Limb (tissue), 2 donors: ENCODE measurements at regions not wholly inside any gene's neighbourhood (a gene's known extent, or its start where the extent isn't known, plus 50 kb on each side); places are given as distances from the start of the nearest gene placed in this dataset.

Experiments used
- DNase-seq, 2 donors: peaks; one replicate each; pipeline ENCODE4 v3.0.0-alpha.2; 2016; ENCODE audit errors: extremely low spot score in 2 of 2

DNA sequence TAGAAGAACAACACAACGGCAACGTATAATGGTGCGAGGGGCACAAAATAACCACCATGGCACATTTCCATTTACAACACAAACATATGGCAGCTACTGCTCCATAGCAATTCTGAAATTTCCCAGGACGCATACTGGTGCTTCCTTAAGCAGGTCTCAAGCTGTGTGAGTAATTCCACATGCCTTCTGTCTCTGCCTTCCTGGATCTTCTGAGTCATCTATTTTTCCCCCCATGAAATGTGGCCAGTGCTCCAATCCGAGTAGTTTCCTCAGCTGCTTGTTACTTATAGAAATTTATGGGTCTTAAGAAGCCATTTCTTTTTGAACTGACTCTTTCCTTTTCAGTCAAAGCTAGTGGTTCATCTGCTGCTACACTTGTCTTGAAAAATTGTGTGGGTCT, 256.6 kb upstream of the KLF6 start:
- DNase-seq: no peak

DNA sequence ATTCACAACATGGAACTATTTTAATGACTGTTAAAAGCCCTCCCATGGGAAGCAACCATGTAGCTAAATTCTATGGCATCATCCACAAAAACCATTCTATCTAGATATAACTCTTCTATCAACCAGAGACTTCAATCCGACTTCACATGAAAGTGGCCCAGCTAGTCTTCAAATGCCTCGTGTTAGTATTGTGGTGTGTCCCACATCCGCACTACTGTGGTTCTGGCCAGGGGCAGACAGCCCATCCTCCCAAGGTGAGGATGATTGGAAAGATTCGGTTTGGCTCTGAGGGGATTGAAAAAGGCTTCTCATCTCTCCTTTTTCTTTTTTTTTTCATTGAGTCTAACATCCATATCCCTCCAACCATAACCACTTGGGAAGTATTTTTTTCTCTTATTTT, 253.0 kb upstream of the KLF6 start:
- DNase-seq: no peak

DNA sequence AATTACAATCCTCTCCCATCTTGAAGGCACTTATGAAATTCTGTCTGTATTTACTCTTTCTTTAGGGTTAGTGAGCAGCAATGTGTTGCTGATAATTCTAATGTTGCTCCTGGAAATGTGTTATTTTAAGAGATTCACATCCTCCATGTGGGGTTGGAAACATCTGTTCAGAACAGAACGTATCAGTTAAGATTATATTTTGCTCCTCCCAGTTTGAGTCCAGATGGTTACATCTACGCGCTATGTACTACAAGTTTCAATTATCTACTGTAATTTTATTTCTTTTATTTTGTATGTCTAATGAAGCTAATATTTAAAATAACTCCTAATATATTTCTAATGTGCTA, 250.6 kb upstream of the KLF6 start:
- DNase-seq: no peak

DNA sequence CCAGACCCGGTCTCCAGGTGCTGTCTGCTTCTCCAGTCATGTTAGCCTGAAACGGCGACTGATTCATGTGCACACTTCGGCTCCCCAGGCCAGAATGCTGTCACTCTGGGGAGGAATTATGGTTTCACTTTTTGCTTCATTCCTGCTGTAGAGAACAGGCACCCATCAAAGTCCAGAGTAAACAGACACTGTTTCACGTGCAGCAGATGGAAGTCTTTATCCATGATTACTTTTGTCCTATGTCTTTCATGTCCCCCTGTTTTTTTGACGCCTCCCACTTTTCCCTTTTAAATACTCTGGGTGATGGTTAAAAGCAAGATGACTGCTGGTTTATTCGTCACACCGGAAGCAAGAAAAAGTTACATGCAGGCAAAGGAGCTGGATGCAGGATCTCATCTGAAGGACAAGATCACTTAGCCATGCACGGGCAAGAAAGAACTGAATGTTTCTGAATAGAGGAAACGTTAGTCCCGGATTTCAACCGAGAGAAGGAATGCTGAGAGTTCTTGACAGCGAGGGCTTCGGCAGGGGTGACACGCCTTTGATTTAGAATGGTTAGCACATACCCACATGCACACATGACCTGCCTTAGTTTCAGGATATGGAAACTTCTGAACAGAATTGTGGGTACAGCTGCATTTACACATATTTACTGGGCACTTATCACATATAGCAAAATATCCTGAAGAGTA, 250.0 kb upstream of the KLF6 start:
- no peak for DNase-seq

DNA sequence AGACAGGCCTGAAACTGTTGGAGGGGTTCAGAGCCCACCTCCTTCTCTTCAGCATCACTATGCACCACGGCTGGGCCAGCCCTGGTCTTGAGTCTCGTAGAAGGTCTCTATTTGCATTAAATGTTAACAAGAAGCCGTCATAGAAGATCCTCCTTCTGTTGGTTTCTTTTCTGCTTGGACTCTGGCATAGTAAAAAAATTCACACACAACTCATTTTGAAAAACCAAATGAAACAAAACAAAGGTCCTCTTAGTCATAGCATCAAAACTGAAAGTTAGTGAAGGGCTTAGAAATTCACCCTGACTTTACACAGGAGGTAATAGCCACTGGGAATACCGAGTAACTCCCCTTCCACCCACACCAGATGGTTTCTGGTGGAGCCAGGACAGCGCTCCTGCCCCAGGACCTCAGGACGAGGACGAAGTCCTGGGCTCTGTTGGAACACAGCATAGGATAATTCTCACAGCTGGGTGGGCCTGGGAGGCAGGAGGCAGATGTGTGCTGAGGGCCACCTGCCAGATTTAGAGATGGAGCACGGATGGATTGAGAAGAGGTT, 248.4 kb upstream of the KLF6 start:
- no peak for DNase-seq

DNA sequence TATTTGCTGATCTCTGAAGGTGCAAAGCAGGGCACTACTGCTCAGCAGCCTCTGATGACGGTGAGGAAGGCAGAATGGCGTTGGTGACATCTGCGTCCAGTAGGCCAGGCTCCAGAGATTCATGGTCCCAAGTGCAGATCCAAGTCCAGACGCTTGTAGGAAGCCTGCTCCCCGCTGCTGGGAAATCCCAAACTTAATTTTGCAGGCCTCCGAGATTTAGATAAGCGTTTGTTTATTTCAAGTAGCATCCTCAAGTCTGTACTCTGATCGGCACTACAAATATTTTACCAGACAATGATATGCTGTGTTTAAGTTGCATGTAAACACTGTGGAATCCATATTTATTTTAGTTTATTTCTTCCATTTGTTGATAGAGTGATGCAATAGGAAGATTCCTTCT, 244.9 kb upstream of the KLF6 start:
- DNase-seq: no peak

DNA sequence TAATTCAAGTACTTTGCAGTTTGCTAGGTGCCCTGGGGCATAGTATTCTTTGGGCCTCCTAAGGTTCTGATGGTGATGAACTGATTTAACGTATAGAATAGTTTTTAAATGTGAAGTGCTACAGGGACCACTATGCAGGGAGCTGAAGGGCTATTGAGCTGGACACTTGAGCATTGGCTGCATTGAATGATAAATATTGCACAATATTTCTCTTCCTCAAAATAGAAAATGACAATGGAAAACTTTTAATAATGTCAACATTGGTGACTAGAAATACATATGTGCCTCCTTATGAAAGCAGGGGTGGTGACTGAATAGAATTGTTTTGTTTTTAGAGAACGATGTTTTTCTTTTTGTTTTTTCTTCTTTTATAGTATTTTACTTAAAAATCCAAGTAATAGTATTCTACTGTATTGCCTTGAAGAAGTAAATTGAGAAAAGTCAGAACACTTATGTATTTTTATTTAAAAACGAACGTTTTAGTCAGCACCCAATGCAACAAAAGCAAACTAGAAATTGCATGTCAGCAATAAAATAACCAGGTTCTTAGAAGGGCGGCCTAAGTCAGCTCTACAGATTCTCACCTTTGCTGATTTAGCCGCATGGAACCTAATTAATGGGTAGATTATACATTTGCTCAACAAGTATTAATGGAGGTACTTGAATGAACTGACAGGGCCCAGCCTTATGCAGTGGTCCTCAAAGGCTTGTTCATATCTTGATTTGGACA, 244.0 kb upstream of the KLF6 start:
- no peak for DNase-seq

DNA sequence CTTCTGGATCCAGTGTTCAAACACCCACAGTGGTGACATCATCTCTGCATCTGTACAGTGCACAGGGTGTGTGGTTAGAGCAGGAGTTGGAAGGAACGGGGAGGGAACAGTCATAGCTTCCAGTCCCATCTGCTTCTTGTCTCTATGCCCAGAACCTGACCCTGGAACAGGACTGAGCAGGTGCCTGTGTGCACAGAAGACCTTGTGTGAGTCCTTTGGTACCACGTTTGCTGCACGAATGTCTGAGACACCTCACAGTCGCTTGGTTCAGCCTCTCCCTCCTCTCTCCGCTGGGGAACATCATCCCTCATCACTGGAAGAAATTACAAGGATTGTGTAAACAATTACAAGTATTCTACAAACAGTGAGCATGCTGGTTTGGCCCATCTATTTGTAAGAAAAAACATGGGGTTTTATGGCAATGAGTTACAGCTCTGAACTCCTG, 243.0 kb upstream of the KLF6 start:
- DNase-seq: no peak

DNA sequence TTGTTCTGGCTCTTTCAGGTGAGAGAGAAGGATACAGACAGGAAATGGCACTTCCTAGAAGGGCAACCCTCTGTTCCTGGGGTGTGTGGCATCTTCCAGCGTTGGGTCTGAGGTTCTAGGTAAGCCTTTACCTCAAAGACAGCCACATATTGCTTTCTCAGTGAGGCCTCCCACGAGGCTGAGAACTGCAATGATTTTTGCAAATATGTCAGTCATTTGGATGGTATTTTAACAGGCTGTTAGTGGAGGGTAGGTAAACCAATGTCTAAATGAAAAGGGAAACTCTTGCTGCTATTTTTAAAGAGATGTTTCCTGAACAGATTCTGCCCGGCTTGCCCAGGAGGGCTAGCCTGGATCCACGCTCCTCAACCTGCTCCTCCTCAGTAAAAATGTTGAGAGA, 240.3 kb upstream of the KLF6 start:
- no peak for DNase-seq

DNA sequence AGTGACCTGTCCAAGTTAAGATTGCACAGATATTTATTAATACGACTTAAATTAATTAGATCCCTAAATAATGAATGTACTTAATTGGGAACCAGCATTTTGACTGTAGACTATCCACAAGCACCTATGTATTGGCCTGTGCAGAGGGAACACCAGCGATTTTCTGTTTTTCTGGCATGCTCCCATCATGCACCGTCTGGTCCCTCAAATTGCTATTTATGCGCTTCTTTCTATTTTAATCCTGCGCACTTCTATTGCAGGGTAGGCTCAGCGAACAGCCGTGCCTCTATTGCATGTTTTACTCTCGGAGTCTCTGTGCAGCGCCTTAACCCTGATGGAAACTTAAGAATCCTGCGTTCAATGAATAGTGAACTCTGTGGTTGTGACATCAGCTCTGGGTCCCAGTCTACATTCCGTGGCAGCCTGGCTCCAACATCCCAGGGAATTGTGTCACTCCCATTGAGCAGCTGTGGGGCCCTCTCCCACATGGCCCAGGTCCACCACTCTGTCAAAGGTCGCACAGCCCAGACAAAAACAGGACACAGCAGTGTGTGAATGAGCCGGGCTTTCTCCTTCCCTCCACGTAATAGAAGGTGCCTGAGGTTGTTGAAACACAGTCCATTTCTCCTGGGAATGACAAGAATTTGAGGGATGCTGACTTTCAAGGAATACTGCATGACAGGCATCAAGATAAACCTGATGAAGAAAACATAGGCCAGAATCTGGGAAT, 239.7 kb upstream of the KLF6 start:
- no peak for DNase-seq

DNA sequence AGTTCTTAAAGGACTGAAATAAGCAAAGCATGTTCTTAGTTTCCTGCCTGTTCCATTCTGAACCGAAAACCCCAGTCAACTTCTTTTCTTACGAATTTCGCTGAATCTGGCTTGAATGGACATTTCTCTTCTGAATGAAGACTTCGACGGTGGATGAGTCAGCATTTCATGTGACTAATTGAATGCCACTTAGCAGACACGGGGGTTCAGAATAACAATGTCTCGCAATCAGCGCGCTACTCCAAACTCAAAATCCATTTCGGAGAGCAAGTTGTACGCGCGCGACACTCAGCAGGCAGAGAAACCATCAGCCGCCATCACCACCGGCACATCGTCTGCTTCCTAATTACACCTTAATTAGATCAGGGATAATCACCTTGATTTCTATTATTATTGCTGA, 239.0 kb upstream of the KLF6 start:
- no peak for DNase-seq

DNA sequence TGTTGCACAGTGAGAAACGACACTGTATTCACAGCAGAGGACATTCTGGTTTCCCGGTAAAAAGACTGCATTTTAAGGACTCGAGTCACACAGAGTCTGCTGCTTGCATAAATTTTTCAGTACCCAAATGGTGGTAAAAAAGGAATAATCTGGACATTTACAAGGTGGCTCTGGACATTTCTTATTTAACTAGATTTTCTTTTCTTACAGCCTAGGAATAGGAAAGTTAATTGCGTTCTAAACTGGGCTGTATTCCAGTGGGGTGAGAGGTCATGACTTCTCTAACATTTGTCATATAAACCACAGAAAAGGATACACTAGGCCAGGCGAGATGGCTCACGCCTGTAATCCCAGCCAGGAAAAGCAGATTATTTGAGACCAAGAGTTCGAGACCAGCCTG, 237.5 kb upstream of the KLF6 start:
- DNase-seq: no peak

DNA sequence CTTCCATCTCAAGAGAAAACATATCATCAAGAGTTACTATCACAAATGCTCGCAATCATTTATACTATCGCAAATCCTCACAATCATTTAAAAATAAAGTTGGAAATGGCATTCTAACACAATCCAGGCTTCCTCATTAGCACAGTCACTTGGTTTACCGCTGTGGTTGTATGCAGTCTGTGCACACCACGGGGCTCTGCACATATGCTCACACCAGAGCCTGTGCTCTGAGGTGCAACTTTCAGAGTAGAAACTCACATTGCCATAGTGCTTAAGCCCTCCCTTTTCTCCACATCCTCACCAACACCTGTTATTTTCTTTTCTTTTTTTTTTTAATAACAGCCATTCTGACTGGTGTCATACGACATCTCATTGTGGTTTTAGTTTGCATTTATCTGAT, 235.6 kb upstream of the KLF6 start:
- no peak for DNase-seq

DNA sequence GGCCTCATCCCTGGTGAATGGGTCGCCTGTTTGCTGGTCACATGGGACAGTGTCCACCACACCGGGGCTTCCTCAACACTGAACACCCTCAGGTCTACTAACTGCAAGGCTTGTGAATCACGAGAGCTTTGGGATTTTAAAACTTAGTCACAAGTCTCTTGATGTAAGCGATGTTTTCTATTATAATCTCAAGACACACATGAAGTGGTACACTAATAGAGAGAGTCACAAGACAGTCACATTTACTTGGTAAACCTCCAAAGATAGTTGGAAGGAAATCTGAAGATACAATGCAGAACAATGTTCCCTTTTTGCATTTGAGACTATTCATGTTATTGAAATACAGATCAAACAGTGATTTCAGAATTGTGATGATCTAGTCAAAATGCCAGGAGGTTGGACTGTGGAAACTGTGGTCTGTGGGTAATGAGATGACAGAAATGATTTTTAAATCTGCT, 233.1 kb upstream of the KLF6 start:
- no peak for DNase-seq

DNA sequence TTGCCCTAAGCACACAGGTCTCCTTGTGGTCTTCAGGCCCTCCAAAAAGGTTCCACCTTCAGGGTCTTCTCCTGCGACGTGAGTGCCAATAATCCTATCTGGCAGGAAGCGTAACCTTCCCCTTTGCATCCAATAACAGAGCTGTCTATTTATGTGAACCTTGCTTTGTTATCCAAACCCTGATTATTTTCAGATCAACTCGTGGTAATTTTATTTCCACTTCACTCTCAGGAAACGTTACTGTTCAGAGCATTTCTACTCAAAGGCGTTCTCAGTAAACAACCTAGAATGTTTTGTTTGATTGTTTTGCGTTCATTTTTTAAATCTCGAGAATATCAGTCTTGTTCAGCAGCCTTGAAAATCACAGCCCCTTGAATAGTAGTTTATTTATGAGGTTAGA, 232.3 kb upstream of the KLF6 start:
- DNase-seq: no peak

DNA sequence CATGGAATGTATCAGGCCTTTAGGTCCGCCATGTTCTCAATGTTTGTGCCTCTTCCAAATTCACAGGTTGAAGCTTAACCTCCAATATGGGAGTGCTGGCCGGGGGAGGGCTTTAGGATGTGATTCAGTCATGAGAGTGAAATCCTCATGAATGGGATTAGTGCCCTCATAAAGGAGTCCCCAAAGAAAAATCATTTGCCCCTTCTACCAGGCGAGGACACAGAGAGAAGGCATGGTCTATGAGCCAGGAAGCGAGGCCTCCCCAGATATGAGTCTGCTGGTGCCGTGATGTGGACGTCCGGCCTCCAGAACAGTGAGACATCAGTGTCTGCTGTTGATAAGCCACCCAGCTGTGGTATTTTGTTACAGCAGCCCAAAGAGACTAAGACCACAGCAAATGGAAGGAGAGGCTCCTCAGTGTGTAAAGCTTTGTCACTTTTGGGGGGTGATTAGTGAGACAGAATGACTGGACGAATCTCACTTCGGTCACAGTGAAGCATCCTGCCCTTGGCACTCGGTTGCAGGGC, 231.3 kb upstream of the KLF6 start:
- no peak for DNase-seq

DNA sequence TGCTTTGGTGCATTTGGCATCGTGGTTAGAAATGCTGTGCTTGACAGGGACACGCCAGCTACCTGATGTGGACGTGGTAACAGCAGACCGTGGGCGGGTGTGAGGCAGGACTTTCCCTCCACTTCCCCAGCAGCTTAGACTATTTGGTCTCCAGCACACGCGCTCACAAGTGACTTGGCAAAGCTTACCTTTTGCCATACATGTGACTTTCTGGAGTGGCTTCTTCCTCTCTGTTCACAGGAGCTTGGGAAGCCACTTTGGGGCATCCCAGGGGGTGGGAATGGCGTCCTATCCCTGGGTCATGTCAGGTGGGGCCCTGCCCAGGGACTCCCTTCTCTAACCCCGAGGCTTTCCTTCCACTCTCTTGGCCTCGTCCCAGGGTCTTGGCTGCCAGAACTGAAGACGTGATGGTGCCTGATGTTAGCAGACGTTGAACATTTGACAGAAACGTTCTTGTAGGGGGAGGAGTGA, 228.7 kb upstream of the KLF6 start:
- no peak for DNase-seq

DNA sequence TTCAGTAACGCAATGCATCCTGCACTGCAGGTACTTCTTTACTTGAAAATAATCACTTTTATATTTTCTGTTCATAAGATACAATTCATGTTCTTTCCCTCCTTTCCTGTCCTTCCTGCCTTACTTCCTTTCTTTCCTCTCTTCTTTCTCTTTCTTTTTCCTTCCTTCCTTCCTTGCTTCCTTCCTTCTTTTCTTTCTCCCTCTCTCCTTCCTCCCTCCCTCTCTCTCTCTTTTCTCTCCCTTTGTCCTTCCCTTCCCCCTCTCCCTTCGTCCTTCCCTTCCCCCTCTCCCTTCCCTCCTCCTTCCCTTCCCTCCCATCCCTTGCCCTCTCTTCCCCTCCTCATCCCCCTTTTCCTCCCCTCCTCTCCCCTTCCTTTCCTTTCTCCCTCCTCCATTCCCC, 227.8 kb upstream of the KLF6 start:
- DNase-seq: no peak

DNA sequence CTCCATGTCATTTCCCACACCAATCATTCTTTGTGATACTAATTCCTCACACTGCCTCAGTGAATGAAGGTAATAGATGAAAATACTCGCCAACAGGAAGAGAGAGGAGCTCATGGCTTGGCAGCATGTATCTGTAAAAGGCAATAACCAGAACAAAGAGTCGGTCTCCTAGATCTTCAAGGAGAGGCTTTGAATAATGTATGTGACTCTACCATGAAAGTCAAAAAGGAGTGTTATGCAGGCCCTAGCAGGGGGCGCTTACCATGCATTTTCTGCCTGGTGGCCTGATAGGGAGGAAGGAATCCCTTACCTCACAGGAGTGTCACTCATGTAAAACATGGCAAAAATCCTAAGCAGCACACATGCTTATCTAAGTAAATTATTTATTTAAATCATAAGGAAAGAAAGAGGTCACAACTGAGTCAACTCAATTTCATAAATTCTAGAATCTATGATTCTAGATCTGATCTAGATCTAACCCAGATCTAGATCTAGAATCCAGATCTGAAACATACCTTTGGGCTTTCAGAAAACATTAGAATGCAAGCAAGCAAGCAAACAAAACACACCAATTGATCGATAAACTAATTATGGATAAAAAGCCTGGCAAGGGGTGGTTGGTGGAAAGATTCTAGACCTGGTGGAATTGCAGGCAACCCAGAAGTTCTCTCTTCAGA, 226.3 kb upstream of the KLF6 start:
- no peak for DNase-seq

DNA sequence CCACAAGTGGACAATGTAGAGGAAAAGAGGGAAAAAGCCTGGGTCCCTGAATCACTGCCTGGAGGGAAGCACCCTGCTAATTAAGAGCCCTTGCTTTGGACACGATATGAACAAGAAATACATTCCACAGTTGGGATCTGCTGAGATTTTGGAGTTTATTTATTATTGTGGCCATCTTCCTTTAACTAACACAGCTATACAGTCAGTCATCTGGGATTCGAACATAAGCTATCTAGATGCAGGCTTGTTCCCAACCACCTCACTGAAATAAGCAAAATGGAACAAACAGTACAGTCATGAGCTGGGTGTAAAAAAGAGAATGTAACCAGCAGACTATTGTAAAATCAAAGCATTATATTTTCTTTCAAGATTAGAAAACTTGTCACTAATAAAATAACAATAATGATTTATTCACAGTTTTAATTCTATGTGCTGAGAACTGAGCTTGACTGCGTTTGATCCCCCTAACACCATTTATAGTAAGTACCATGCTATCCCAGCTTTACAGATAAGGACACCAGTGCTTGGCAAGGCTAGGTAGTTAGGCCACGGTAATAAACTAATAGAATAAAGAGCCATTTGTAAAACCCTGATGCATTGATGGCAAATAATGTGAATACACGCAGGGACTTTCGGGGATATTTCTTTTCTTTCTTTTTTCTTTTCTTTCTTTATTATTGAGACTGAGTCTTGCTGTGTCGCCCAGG, 223.8 kb upstream of the KLF6 start:
- no peak for DNase-seq

DNA sequence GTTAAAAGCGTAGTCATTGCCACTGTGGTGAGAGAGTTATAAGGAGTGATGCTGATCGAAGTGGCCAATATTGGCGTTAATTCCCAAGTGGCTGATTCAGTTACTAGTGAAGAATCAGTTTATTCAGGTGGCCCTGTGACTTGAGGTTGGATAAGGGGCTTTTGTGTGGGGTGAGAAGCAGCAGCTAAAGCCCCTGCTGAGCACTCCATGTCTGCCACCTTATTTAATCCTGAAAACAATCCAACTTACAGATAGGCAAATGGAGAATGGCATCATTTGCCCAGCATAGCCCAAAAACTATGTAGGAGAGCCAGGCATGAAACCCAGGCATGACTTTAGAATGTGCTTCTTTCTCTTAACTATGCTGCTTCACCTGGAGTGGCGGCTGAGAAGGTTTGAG, 222.8 kb upstream of the KLF6 start:
- DNase-seq: no peak
